NCI-H1417 (cell line): ENCODE measurements at regions not wholly inside any gene's neighbourhood (a gene's known extent, or its start where the extent isn't known, plus 50 kb on each side); places are given as distances from the start of the nearest gene placed in this dataset.
A peak's percentile ranks its signal among the peaks of the same experiment; 100 is the strongest.
"Not testable (repeated sequence)": the region's sequence is repeated elsewhere in the genome, so short reads cannot be mapped to it uniquely, and the experiment has no call there.

Source experiments
- DNase-seq, 3 experiments: peaks; one replicate each; lab custom pipeline; 2025; lab: John Stamatoyannopoulos, UW

- DNase-seq = no peak
These were observed 110.3 kb upstream of the PRSS16 start for GRCh38 chr6:27136978-27137814.

GRCh38 chr6:27138406-27138805 lies 109.1 kb upstream of the PRSS16 start:
- DNase-seq = peak in 1 of 3 experiments; percentile 47

GRCh38 chr6:27138837-27139755 lies 108.4 kb upstream of the PRSS16 start:
- peak; percentile 67 to 87 (median 85) for DNase-seq

DNA sequence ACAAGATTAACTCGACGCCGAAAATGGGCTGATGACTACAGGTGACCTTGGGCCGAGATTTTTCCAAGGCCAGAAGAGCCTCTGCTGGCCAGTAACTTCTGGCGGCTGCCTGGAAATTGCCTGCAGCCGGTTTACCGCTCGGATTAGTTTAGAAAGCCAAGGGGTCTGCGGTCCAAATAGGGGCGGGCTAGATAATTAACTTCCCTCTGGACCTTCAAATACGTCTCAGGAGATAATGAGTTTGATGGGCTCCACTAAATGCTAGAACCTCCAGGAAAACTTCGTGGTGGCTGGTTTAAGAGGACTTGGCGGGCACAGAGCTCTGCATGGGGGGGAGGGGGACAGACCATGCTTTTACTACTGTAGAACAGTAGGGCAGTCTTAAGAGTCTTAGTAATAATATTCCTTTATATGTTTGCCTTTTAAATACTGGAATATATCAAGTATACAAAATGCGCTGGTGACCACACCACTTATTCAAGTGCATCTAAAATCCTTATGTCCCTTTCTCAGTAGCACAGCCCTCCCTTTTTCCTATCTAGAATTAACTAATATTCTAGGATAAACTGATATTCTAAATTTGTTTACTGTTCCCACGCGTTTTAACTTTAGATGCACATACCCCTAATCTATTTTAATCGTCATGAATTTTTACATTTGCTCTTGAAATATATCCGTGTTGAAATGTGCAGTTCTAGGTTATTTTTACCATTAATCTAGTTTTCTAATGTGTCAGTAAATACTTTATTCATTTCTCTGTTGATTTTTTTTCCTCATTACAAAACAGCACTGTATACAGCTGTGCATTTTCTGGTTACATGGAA lies 107.5 kb upstream of the PRSS16 start:
- peak; percentile 46 to 67 (median 64) for DNase-seq

DNA sequence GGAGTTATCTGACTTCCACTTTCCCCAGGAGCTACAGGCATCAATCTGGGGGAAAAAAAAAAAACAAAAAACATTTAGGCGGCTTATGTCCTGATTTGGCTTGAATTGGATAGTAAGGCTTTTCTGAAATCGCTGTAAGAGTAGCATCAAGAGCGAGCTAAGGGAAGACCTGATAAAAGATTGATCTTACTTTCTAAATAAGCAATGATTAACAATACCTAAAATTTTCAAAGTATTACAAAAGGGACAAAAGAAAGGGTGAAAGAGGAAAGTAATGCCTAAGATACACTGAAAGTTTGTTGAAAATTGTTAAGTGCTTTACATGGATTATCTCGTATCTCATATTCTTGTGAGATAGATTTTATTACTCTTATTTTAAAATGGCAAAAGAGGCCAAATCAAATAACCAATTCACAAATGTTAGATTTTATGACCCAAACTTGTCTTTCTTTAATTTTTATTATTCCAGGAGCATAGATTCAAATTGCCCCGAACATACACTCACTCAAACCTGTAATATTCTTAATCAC lies 106.4 kb upstream of the PRSS16 start:
- DNase-seq = no peak

DNA sequence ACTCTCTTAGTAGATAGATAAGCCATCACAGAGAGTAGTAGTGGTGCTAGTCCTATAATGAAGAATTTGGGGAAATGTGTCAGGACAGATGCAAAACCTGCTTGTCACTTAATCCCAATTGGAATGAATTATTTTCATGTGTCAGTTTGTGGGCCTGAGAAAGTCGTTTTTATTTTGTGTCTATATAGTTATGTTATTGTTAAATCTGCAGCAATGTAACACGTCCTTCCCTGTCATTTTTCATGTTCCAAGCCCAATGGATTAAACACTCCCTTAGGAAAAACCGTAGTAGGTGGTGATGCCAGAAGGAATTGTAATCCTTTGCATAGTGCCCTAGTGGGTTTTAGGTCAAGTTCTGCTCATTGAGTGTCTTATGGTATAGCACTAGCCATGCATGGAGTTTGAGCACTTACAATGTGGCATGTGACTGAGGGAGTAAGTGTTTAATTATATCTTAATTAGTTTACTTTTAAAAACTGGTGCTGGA lies 105.9 kb upstream of the PRSS16 start:
- peak in 2 of 3 experiments; percentile 10 to 30 for DNase-seq

GRCh38 chr6:27143020-27143388 lies 104.5 kb upstream of the PRSS16 start:
- DNase-seq = not testable (repeated sequence)

DNA sequence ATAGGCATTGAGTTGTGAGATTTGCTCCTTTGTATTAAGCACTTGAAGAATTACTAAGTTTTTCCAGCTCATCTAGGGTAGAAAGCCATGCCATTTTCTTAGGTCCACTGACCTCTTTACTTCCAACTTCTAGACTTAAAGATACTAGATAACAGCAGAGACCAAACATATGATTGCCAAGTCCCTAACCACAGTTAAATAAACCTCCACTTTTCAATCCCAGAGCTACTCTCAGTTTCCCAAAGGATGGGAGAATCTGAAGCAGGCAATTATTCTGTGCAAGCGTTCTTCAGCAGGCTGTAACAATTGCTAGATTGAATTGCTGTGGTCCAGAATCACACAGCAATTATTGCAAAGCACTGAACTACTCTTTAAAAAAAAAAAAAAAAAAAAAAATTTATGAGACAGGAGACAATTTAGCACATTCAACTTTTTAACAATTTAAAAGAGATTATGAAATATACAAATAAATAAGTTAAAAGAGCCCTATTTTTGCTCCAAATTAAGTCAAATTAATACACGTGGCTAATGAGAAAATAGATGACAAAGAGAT lies 104.0 kb upstream of the PRSS16 start:
- DNase-seq = peak in 1 of 3 experiments; percentile 31

DNA sequence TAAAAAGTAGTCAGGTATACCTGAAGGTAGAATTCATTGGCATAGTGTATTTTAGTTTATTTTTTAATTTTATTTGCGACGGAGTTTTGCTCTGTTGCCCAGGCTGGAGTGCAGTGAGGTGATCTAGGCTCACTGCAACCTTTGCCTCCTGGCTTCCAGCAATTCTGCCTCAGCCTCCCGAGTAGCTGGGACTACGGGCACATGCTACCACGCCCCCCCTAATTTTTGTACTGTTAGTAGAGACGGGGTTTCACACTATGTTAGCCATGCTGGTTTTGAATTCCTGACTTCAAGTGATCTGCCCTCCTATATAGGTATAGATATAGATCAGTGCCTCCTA lies 102.8 kb upstream of the PRSS16 start:
- peak in 1 of 3 experiments; percentile 53 for DNase-seq

DNA sequence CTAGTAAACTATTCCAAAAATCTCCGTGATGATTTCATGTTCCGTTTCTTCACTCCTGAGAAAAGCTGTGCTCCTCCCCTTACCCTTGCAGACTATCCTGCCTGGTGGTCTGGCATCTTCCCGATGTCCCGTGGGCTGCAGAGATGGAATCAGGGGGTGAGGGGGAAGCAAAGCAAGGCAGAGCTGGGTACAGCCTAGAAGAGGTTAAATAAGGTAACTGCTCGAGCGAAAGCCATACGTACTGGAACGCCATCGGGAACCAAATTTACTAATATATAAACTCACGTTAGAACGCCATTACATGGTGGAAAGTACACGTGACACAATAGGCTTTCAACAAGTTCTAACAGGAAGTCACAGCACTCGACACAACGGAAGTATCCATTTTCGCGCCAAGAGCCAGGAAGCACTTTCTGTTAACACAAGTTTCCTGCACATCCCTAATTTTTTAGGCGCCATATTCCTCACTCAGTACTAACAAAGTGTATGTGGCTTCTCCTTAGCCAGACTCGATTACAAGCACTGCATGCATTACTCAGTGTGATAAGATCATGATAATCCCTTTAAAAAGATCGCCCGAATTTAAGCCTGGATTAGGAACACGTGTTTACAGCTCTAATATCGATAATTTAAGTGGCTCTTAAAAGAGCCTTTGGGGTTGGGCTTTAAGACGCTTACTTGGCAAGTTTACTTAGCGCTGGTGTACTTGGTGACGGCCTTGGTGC lies 101.6 kb upstream of the PRSS16 start:
- peak; percentile 79 to 96 (median 92) for DNase-seq

GRCh38 chr6:27146456-27146705 lies 101.1 kb upstream of the PRSS16 start:
- not testable (repeated sequence) for DNase-seq

DNA sequence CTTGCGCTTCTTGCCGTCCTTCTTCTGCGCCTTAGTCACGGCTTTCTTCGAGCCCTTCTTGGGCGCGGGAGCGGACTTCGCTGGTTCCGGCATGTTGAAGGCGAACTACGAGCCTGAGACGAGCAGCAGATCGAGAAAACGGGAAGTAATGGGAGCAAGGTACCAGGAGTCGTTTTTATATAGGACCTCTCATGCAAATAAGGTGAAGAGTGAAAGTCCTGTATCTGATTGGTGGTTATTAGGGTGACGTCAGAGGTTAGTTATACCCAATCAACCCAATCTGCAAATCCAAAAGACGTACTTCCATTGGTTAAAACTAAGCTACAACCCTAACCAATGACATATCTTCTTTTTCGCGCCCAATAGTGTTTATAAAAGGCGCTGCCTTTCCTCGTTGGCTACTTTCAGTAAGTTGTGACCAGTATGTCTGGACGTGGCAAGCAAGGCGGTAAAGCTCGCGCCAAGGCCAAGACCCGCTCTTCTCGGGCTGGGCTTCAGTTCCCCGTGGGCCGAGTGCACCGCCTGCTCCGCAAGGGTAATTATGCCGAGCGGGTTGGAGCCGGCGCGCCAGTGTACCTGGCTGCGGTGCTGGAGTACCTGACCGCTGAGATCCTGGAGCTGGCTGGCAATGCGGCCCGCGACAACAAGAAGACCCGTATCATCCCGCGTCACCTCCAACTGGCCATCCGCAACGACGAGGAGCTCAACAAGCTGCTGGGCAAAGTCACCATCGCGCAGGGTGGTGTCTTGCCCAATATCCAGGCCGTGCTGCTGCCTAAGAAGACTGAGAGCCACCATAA lies 100.6 kb upstream of the PRSS16 start:
- peak; percentile 93 to 99 (median 96) for DNase-seq

DNA sequence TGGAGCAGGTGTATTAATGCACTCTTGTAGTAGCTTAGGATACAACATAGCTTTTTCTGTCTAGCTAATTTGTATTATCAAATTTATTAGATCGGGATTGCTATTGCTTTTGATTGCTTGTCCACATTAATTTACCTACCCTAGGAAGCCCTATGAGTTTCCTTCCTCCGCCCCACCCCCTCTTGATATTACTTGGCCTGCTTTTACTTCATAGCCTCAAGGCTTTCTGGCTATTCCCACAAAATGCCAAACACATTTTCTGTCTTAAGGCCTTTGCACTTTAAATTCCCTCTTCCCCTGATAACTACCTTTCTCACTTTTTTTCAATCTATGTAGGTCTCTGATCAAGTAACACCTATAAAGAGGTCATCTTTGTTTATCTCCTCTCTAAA lies 99.1 kb upstream of the PRSS16 start:
- no peak for DNase-seq

- DNase-seq = no peak
These were observed 98.4 kb upstream of the PRSS16 start for GRCh38 chr6:27149150-27149549.

- DNase-seq = no peak
These were observed 92.8 kb upstream of the PRSS16 start for GRCh38 chr6:27154696-27155095.

DNA sequence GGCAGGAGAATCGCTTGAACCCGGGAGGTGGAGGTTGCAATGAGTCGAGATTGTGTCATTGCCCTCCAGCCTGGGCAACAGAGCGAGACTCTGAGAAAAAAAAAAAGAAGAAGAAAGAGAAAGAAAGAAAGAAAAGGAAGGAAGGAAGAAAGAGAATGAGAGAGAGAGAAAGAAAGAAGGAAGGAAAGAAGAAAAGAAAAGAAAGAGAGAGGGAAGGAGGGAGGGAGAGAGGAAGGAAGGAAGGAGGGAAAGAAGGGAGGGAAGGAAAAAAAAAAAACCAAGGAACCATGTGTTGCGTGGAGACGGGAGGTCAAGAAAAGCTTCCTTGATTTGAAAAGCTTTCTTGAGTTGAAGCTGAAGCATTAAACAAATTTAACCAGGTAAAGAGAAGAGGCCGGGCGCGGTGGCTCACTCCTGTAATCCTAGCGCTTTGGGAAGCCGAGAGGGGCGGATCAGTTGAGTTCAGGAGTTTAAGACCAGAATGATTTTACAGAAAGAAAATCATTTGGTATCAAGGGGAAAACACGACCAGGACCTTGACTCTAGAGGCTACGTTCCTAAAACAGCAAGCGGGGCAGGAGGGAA lies 90.5 kb upstream of the PRSS16 start:
- DNase-seq = peak in 1 of 3 experiments; percentile 56

DNA sequence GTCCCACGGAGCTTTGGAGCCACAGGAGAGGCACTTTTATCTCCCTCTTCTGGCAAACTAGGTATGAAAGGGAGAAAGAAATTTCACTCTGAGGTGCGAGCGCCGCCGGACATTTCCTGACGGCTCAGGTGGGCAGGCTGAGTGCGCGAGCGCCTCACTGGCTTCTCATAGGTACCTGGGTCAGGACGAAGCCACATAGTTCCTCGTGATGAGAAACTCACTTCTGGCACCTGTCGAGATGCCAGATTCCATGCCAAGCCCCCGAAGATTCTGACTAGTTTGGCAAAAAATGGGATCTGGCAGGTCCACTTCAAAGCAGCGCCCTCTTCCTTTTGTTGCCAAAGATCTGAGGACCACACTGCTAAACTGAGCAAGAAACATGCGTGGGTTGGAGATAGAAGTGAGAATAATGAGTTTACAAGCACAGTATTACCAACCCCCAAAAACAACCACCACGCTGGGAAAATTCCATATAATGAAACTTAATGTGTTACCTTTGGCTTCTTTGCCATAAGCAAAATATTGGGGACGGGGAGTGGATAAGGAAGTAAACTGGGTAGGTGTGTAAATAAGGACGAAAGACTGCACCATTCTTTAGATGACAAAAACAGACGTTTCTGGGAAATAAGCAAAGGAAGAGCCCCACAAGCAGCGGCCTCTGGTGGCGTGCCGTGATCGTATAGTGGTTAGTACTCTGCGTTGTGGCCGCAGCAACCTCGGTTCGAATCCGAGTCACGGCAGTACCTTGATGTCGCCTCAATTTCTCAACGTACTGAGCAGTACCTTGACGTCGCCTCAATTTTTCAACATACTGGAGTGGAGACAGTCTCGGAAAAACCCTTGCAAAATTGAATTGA lies 89.8 kb upstream of the PRSS16 start:
- peak; percentile 64 to 79 (median 71) for DNase-seq

- DNase-seq = no peak
These were observed 89.2 kb upstream of the PRSS16 start for GRCh38 chr6:27158316-27158643.

DNA sequence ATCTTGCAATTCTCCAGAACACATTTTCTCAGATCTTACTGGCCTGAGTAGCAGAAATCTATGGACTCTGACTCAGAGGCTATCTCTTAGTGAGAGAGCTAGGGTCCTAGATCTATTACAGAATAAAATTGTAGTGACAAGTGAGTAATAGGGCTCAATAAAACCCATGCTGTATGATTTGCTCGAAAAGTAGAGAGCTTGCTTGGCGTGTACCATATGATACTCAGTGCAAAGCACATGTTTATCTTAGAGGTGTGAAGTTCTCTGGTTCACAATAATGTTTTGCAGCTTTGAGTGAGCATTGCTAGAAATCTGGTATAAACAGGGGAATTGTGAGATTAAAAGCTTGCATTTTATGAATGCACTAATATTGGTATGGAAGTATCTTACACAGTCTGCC lies 87.8 kb upstream of the PRSS16 start:
- no peak for DNase-seq
